ENCODE measurements at regions not wholly inside any gene's neighbourhood (a gene's known extent, or its start where the extent isn't known, plus 50 kb on each side); places are given as distances from the start of the nearest gene placed in this dataset.

DNA sequence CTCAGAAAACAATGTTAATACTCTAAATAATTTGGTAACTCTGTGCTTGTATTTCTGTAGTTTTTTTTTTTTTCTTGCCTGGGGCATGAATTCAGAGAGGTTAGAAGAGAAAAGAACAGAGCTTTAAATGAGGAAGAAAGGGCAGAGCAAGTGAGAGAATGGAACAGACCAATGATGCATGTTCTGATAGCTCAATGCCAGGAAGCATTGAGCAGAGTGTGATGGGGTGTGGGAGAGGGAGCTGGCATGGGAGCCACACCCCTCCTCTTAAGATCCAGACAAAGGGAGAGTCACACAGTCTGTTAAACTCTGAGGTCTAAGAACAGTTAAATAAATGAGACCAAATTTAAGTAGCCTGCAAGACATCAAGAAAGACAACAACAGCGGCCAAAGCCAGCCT, 538.6 kb downstream of the TUSC7 start:
- TF ChIP-seq, protein P1, sequence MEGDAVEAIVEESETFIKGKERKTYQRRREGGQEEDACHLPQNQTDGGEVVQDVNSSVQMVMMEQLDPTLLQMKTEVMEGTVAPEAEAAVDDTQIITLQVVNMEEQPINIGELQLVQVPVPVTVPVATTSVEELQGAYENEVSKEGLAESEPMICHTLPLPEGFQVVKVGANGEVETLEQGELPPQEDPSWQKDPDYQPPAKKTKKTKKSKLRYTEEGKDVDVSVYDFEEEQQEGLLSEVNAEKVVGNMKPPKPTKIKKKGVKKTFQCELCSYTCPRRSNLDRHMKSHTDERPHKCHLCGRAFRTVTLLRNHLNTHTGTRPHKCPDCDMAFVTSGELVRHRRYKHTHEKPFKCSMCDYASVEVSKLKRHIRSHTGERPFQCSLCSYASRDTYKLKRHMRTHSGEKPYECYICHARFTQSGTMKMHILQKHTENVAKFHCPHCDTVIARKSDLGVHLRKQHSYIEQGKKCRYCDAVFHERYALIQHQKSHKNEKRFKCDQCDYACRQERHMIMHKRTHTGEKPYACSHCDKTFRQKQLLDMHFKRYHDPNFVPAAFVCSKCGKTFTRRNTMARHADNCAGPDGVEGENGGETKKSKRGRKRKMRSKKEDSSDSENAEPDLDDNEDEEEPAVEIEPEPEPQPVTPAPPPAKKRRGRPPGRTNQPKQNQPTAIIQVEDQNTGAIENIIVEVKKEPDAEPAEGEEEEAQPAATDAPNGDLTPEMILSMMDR (IDR thresholded peaks at IDR 0.05), result no peak
- TF ChIP-seq POLR2A (IDR thresholded peaks at IDR 0.05), result no peak

All from lower leg skin (tissue), 3 donors.